ENCODE measurements at regions not wholly inside any gene's neighbourhood (a gene's known extent, or its start where the extent isn't known, plus 50 kb on each side); places are given as distances from the start of the nearest gene placed in this dataset.

DNA sequence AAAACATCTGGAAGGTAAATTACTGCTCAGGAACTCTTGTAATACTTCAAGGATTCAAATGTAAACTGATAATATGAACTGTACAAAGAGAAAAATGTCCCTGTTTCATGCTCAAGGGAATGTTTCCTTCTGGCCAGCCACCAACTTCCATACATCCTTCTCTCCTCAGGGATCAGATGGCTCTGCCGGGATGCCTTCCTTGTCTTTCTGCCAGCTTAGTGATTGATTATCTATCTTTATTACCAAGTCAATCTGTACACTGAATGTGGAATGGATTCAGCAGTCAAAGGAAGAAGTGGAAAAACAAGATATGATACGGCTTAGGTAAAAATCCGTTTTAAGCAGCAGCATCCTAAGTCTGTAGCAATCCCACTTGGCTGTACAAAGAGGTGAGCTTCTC lies 178.3 kb downstream of the PTN start:
- no peak overlapping the region for H3K4me3 ChIP-seq
- intact Hi-C loops (cut with DNase I), result loop anchor here (5.0 kb wide), 1 partner anchor 287 kb away; no protein-coding TSS in a partner anchor
- no peak overlapping the region for H3K9ac ChIP-seq (ENCODE audit: low read depth in 2 of 2, low read length in 2 of 2)
- no peaks in the 10 kb centered on the region for H3K9me3 ChIP-seq
- no peak overlapping the region for H3K27ac ChIP-seq
- TF ChIP-seq, protein P1, sequence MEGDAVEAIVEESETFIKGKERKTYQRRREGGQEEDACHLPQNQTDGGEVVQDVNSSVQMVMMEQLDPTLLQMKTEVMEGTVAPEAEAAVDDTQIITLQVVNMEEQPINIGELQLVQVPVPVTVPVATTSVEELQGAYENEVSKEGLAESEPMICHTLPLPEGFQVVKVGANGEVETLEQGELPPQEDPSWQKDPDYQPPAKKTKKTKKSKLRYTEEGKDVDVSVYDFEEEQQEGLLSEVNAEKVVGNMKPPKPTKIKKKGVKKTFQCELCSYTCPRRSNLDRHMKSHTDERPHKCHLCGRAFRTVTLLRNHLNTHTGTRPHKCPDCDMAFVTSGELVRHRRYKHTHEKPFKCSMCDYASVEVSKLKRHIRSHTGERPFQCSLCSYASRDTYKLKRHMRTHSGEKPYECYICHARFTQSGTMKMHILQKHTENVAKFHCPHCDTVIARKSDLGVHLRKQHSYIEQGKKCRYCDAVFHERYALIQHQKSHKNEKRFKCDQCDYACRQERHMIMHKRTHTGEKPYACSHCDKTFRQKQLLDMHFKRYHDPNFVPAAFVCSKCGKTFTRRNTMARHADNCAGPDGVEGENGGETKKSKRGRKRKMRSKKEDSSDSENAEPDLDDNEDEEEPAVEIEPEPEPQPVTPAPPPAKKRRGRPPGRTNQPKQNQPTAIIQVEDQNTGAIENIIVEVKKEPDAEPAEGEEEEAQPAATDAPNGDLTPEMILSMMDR (IDR thresholded peaks at IDR 0.05), result no peak
- DNase-seq, result no peak
- no peaks in the 10 kb centered on the region for H3K36me3 ChIP-seq
- H3K4me1 ChIP-seq, result no peaks in the 10 kb centered on the region
- H3K27me3 ChIP-seq, result no peaks in the 10 kb centered on the region

- TF ChIP-seq, protein P1 (IDR thresholded peaks at IDR 0.05), result no peak
- H3K36me3 ChIP-seq, result no peaks in the 10 kb centered on the region
- no peak overlapping the region for H3K9ac ChIP-seq (ENCODE audit: low read depth in 2 of 2, low read length in 2 of 2)
- no peak overlapping the region for H3K27ac ChIP-seq
- DNase-seq, result no peak
- intact Hi-C loops (cut with DNase I), result no loop called here
- H3K4me3 ChIP-seq, result no peak overlapping the region
- no peaks in the 10 kb centered on the region for H3K27me3 ChIP-seq
- H3K9me3 ChIP-seq, result no peaks in the 10 kb centered on the region
- no peaks in the 10 kb centered on the region for H3K4me1 ChIP-seq
Observed at GRCh38 chr7:137164251-137164650, 179.3 kb downstream of the PTN start.

DNA sequence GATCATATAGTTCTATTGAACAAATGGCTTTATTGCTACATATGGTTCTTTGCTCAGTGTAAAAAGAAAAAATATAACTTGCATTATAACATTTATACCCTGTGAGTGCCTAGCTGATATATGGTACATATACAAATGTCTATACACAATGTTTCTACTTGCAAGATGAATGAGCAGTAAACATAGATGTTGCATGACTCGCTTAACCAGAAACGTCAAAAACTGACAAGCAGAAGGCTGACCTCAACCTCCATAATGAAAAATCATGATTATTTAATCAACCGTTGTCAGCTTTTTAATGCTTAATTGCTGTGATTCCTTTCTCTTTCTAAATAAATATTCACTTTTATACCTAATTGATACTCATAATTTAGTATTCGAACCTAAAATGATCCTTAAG lies 183.3 kb downstream of the PTN start:
- TF ChIP-seq, protein P1 (IDR thresholded peaks at IDR 0.05), result no peak
- intact Hi-C loops (cut with DNase I), result no loop called here
- no peaks in the 10 kb centered on the region for H3K4me1 ChIP-seq

DNA sequence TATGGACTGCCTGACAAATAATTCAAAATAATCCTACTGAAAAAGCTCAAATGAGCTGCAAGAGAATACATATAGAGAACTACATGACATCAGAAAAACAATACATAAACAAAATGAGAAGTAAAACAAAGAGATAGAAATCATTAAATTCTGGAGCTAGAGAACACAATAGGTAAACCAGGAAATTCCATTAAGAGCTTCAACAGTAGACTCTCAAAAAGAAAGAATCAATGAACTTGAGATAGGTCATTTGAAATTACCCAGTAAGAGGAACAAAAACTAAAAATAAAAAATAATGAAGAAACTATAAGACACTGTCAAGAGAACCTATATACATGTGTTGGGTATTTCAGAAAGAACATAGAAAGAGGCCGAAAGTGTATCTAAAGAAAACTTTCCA lies 186.3 kb downstream of the PTN start:
- H3K27ac ChIP-seq, result no peak overlapping the region
- no peaks in the 10 kb centered on the region for H3K4me1 ChIP-seq
- H3K36me3 ChIP-seq, result no peaks in the 10 kb centered on the region
- TF ChIP-seq, protein P1 (IDR thresholded peaks at IDR 0.05), result no peak
- no peak for DNase-seq
- H3K9ac ChIP-seq (ENCODE audit: low read depth in 2 of 2, low read length in 2 of 2), result no peak overlapping the region
- intact Hi-C loops (cut with DNase I), result no loop called here
- H3K4me3 ChIP-seq, result no peak overlapping the region
- no peaks in the 10 kb centered on the region for H3K9me3 ChIP-seq
- H3K27me3 ChIP-seq, result no peaks in the 10 kb centered on the region

More for the DNA sequence above, 183.3 kb downstream of the PTN start:
- Histone ChIP-seq H3K36me3 (no peaks in the 10 kb centered on the region), H3K27me3 (no peaks in the 10 kb centered on the region), H3K4me3 (no peak overlapping the region), H3K9me3 (no peaks in the 10 kb centered on the region), H3K9ac (ENCODE audit: low read depth in 2 of 2, low read length in 2 of 2) (no peak overlapping the region), H3K27ac (no peak overlapping the region)
- DNase-seq, result no peak

DNA sequence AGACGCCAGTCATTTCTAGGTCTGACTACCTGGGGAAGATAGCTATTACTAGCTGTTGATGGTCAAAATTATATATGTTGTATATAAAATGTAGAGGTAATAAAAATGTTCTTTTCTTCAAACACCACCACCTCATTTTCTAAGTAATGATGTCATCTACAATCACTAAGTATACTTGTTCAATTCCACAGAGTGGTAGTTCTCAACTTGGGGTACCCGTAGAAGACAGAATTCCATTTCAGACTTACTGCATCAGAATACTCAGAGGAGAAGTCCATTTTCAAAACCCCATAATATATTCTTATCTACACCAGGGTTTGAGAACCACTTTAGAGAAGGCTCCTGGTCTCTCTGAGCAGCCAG lies 191.9 kb downstream of the PTN start:
- Histone ChIP-seq H3K27me3 (no peaks in the 10 kb centered on the region), H3K9ac (ENCODE audit: low read depth in 2 of 2, low read length in 2 of 2) (no peak overlapping the region), H3K9me3 (no peaks in the 10 kb centered on the region), H3K36me3 (no peaks in the 10 kb centered on the region), H3K4me3 (no peak overlapping the region), H3K27ac (no peak overlapping the region), H3K4me1 (no peaks in the 10 kb centered on the region)
- intact Hi-C loops (cut with DNase I), result no loop called here
- TF ChIP-seq, protein P1 (IDR thresholded peaks at IDR 0.05), result no peak
- DNase-seq, result no peak

Data from colonic mucosa (tissue), 4 donors.